ENCODE measurements at regions not wholly inside any gene's neighbourhood (a gene's known extent, or its start where the extent isn't known, plus 50 kb on each side); places are given as distances from the start of the nearest gene placed in this dataset.

GRCh38 chr11:119991669-119992068 is 146.2 kb downstream of the TRIM29 start:
- DNase-seq: no peak
- intact Hi-C loops (cut with micrococcal nuclease): no loop called here
- ATAC-seq: no peak

- ATAC-seq (no peak), DNase-seq (no peak)
- intact Hi-C loops (cut with micrococcal nuclease): no loop called here
Observed at GRCh38 chr11:119991022-119991404, 146.9 kb downstream of the TRIM29 start.

GRCh38 chr11:119990309-119991021 is 147.4 kb downstream of the TRIM29 start:
- peak; percentile 74 for DNase-seq
- intact Hi-C loops (cut with micrococcal nuclease): no loop called here
- peak; percentile 90 for ATAC-seq

GRCh38 chr11:119989159-119989821 is 148.6 kb downstream of the TRIM29 start:
- no peak for ATAC-seq

GRCh38 chr11:119985551-119985950 is 152.4 kb downstream of the TRIM29 start:
- DNase-seq (no peak), ATAC-seq (no peak)
- intact Hi-C loops (cut with micrococcal nuclease): no loop called here

More at GRCh38 chr11:119989159-119989821, 148.6 kb downstream of the TRIM29 start:
- intact Hi-C loops (cut with micrococcal nuclease): no loop called here
- no peak for DNase-seq

GRCh38 chr11:119983816-119984215 is 154.1 kb downstream of the TRIM29 start:
- ATAC-seq: no peak
- intact Hi-C loops (cut with micrococcal nuclease): no loop called here

GRCh38 chr11:119983240-119983732 is 154.6 kb downstream of the TRIM29 start:
- no peak for DNase-seq
- intact Hi-C loops (cut with micrococcal nuclease): no loop called here
- no peak for ATAC-seq

More at GRCh38 chr11:119983816-119984215, 154.1 kb downstream of the TRIM29 start:
- no peak for DNase-seq

- DNase-seq (no peak), ATAC-seq (no peak)
- intact Hi-C loops (cut with micrococcal nuclease): no loop called here
Observed at GRCh38 chr11:119982517-119983239, 155.2 kb downstream of the TRIM29 start.

- DNase-seq: no peak
- ATAC-seq: no peak
- intact Hi-C loops (cut with micrococcal nuclease): no loop called here
Observed at GRCh38 chr11:119980431-119980830, 157.5 kb downstream of the TRIM29 start.

- DNase-seq (no peak), ATAC-seq (no peak)
- intact Hi-C loops (cut with micrococcal nuclease): no loop called here
Observed at GRCh38 chr11:119979701-119980100, 158.2 kb downstream of the TRIM29 start.

- no peak for DNase-seq
- no peak for ATAC-seq
- intact Hi-C loops (cut with micrococcal nuclease): no loop called here
Observed at GRCh38 chr11:119978696-119979095, 159.2 kb downstream of the TRIM29 start.

GRCh38 chr11:119977881-119978280 is 160.0 kb downstream of the TRIM29 start:
- ATAC-seq (no peak), DNase-seq (no peak)
- intact Hi-C loops (cut with micrococcal nuclease): no loop called here

GRCh38 chr11:119977561-119977860 is 160.4 kb downstream of the TRIM29 start:
- intact Hi-C loops (cut with micrococcal nuclease): no loop called here
- DNase-seq (no peak), ATAC-seq (no peak)

GRCh38 chr11:119976805-119977560 is 160.9 kb downstream of the TRIM29 start:
- no peak for ATAC-seq
- no peak for DNase-seq
- intact Hi-C loops (cut with micrococcal nuclease): no loop called here

- peak; percentile 46 for DNase-seq
- intact Hi-C loops (cut with micrococcal nuclease): no loop called here
- peak; percentile 63 for ATAC-seq
Observed at GRCh38 chr11:119975561-119976152, 162.3 kb downstream of the TRIM29 start.

GRCh38 chr11:119974467-119974866 is 163.4 kb downstream of the TRIM29 start:
- intact Hi-C loops (cut with micrococcal nuclease): no loop called here
- DNase-seq (no peak), ATAC-seq (peak; percentile 66)

- ATAC-seq: peak; percentile 21
- DNase-seq: no peak
- intact Hi-C loops (cut with micrococcal nuclease): no loop called here
Observed at GRCh38 chr11:119974051-119974450, 163.9 kb downstream of the TRIM29 start.

- intact Hi-C loops (cut with micrococcal nuclease): no loop called here
- no peak for ATAC-seq
- DNase-seq: no peak
Observed at GRCh38 chr11:119972281-119972680, 165.6 kb downstream of the TRIM29 start.

All from left ventricle myocardium superior (tissue), 1 donor.